ENCODE measurements at regions not wholly inside any gene's neighbourhood (a gene's known extent, or its start where the extent isn't known, plus 50 kb on each side); places are given as distances from the start of the nearest gene placed in this dataset.

- no peak for DNase-seq
Observed at GRCh38 chr4:136203199-136203598, 1329.1 kb downstream of the PCDH18 start.

GRCh38 chr4:136198358-136198757 lies 1333.9 kb downstream of the PCDH18 start:
- no peak for DNase-seq

- DNase-seq, result no peak
Observed at GRCh38 chr4:136194962-136195361, 1337.3 kb downstream of the PCDH18 start.

- no peak for DNase-seq
Observed at GRCh38 chr4:136186650-136187049, 1345.6 kb downstream of the PCDH18 start.

GRCh38 chr4:136183513-136183912 lies 1348.8 kb downstream of the PCDH18 start:
- peak; percentile 1 for DNase-seq

- no peak for DNase-seq
Observed at GRCh38 chr4:136156947-136157346, 1375.3 kb downstream of the PCDH18 start.

GRCh38 chr4:136150046-136150445 lies 1382.2 kb downstream of the PCDH18 start:
- no peak for DNase-seq

GRCh38 chr4:136136601-136137000 lies 1395.7 kb downstream of the PCDH18 start:
- no peak for DNase-seq

- no peak for DNase-seq
Observed at GRCh38 chr4:136124251-136124745, 1408.0 kb downstream of the PCDH18 start.

- DNase-seq, result no peak
Observed at GRCh38 chr4:136121426-136121825, 1410.9 kb downstream of the PCDH18 start.

- DNase-seq, result no peak
Observed at GRCh38 chr4:136113921-136114320, 1418.4 kb downstream of the PCDH18 start.

- no peak for DNase-seq
Observed at GRCh38 chr4:136112116-136112515, 1420.2 kb downstream of the PCDH18 start.

- DNase-seq, result no peak
Observed at GRCh38 chr4:136106753-136107152, 1425.5 kb downstream of the PCDH18 start.

- DNase-seq, result no peak
Observed at GRCh38 chr4:136103616-136104015, 1428.7 kb downstream of the PCDH18 start.

- DNase-seq, result no peak
Observed at GRCh38 chr4:136097676-136098075, 1434.6 kb downstream of the PCDH18 start.

GRCh38 chr4:136088211-136088867 lies 1444.0 kb downstream of the PCDH18 start:
- no peak for DNase-seq

GRCh38 chr4:136078976-136079375 lies 1453.3 kb downstream of the PCDH18 start:
- peak; percentile 48 for DNase-seq

GRCh38 chr4:136056748-136057147 lies 1475.5 kb downstream of the PCDH18 start:
- DNase-seq, result no peak

- DNase-seq, result no peak
Observed at GRCh38 chr4:136055360-136055759, 1476.9 kb downstream of the PCDH18 start.

- peak; percentile 7 for DNase-seq
Observed at GRCh38 chr4:136036744-136037143, 1495.5 kb downstream of the PCDH18 start.

- no peak for DNase-seq
Observed at GRCh38 chr4:136032391-136032790, 1499.9 kb downstream of the PCDH18 start.

GRCh38 chr4:136025540-136025939 lies 1506.8 kb downstream of the PCDH18 start:
- no peak for DNase-seq

- DNase-seq, result no peak
Observed at GRCh38 chr4:136017556-136017955, 1514.7 kb downstream of the PCDH18 start.

GRCh38 chr4:136012220-136012619 lies 1520.1 kb downstream of the PCDH18 start:
- DNase-seq, result no peak

GRCh38 chr4:136009258-136009832 lies 1522.9 kb downstream of the PCDH18 start:
- no peak for DNase-seq

All from hematopoietic multipotent progenitor cell treated with erythropoietin and hydrocortisone succinate and interleukin-3 and kit ligand, for 4 days (in vitro differentiated cells).